Esophagus squamous epithelium (tissue), 5 donors: ENCODE measurements at regions not wholly inside any gene's neighbourhood (a gene's known extent, or its start where the extent isn't known, plus 50 kb on each side); places are given as distances from the start of the nearest gene placed in this dataset.

Experiments used
- DNase-seq: peaks from one replicate; lab custom pipeline; 2025; lab: John Stamatoyannopoulos, UW
- H3K27ac ChIP-seq, 4 donors: fragments of 200-600 bp; sonication (generic); one replicate each; pipeline ENCODE4 v1.5.1; 2016 to 2019; ENCODE audit warnings: mild to moderate bottlenecking in 1 of 4
- H3K27me3 ChIP-seq, 4 donors: fragments of 200-600 bp; sonication (generic); 1 replicate in 3 of 4; 2 replicates in 1 of 4; pipeline versions ENCODE4 v1.5.1 to v1.6.0; 2017 to 2021; ENCODE audit warnings: antibody characterized with exemption in 1 of 4
- H3K36me3 ChIP-seq, 3 donors: fragments of 200-600 bp; sonication (generic); one replicate each; pipeline ENCODE4 v1.5.1; 2016 to 2019
- H3K4me1 ChIP-seq, 3 donors: fragments of 200-600 bp; sonication (generic); one replicate each; pipeline ENCODE4 v1.5.1; 2017 to 2019
- H3K4me3 ChIP-seq, 4 donors: fragments of 200-600 bp; sonication (generic); 1 replicate in 3 of 4; 2 replicates in 1 of 4; pipeline ENCODE4 v1.5.1; 2016 to 2019; ENCODE audit warnings: mild to moderate bottlenecking in 2 of 4, moderate library complexity in 1 of 4
- H3K9me3 ChIP-seq, 3 donors: fragments of 200-600 bp; sonication (generic); one replicate each; pipeline ENCODE4 v1.5.1; 2016 to 2019
- POLR2A ChIP-seq, 4 donors: fragments of 450-650 bp; IDR thresholded peaks; one replicate each; pipeline ENCODE4 v1.6.1; 2017; ENCODE audit warnings: antibody characterized with exemption in 4 of 4, mild to moderate bottlenecking in 4 of 4, moderate library complexity in 3 of 4
- WGBS, 2 donors: methylation state at CpG; one replicate each; pipeline ENCODE4 v1.1.5; 2018; 5-methylcytosine and 5-hydroxymethylcytosine counted together
- intact Hi-C: fragments of 100-400 bp; cut with DNase I; formaldehyde crosslinking; loops from one replicate; pipeline ENCODE4 v1.15.0; 2022
- TF ChIP-seq, protein P1 (sequence below), 6 experiments: fragments of 450-650 bp in 4 of 6; fragments of 200-600 bp in 2 of 6; sonication (generic) in 2 of 6; IDR thresholded peaks; one replicate each; pipeline ENCODE4 v1.5.1; 2016 to 2019; ENCODE audit warnings: antibody characterized with exemption in 6 of 6, mild to moderate bottlenecking in 4 of 6, moderate library complexity in 4 of 6
- donor health status: DM: yes; HTN: yes; CAD: no.

DNA sequence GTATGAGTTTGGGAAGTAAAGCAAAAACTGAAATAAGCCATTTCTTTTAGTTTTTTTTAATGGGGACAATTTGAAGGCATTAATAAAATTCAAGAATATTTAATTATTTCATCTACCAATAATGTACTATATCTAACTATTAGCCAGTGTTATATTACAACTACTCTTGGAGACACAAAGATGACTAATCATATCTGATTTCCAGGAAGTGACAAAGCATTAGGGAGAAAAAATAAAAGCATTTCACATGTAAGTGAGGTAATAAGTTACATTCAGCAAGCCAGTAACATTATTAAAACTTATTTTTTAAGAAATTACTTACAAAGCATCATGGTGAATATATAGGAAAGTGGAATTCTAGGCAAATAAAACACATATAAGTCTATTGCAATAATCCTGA is 781.3 kb upstream of the NRXN1 start:
- Histone ChIP-seq H3K27me3 (no peaks in the 10 kb centered on the region), H3K27ac (no peak overlapping the region), H3K4me1 (no peaks in the 10 kb centered on the region), H3K36me3 (no peaks in the 10 kb centered on the region), H3K9me3 (no peaks in the 10 kb centered on the region), H3K4me3 (no peak overlapping the region)
- no peak for DNase-seq
- TF ChIP-seq, protein P1, sequence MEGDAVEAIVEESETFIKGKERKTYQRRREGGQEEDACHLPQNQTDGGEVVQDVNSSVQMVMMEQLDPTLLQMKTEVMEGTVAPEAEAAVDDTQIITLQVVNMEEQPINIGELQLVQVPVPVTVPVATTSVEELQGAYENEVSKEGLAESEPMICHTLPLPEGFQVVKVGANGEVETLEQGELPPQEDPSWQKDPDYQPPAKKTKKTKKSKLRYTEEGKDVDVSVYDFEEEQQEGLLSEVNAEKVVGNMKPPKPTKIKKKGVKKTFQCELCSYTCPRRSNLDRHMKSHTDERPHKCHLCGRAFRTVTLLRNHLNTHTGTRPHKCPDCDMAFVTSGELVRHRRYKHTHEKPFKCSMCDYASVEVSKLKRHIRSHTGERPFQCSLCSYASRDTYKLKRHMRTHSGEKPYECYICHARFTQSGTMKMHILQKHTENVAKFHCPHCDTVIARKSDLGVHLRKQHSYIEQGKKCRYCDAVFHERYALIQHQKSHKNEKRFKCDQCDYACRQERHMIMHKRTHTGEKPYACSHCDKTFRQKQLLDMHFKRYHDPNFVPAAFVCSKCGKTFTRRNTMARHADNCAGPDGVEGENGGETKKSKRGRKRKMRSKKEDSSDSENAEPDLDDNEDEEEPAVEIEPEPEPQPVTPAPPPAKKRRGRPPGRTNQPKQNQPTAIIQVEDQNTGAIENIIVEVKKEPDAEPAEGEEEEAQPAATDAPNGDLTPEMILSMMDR (IDR thresholded peaks at IDR 0.05) = no peak
- no peak for TF ChIP-seq POLR2A (IDR thresholded peaks at IDR 0.05)
- intact Hi-C loops = no loop called here

DNA sequence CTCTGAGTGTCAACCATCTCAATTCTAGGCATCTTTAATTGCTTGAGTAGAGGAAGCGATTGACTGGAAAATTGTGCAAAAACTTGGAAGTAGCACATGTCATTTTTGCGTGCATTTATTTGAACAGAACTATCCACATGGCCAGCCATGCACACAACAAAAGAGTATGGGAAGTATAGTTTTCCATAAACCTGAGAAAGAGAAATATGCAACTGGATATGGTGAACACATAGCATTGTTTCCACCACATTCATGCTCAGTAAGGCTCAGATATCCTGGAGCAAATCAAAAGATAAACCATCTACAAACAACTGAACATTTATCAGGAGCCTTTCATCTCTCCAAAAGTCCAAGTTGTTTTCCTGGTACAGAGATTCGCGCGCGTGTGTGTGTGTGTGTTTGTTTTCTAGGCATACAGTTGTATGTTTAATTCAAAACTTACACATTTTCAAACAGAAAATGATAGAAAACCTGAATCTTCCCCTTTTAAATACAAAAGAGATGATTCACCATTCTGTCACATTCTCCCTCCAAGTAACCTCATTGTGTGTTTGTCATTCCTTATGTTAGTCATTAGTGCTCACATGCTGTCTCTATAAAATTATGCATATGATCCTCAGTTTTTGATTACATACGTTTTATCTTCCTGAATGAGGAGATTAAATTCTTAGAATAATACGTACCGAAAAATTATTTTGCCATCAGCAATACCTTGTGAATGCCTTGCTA is 780.4 kb upstream of the NRXN1 start:
- H3K4me3 ChIP-seq = no peak overlapping the region
- H3K36me3 ChIP-seq = no peaks in the 10 kb centered on the region
- intact Hi-C loops = no loop called here
- no peak for DNase-seq
- no peaks in the 10 kb centered on the region for H3K27me3 ChIP-seq
- no peaks in the 10 kb centered on the region for H3K9me3 ChIP-seq
- H3K4me1 ChIP-seq = no peaks in the 10 kb centered on the region
- TF ChIP-seq, protein P1 (IDR thresholded peaks at IDR 0.05) = no peak
- TF ChIP-seq POLR2A (IDR thresholded peaks at IDR 0.05) = no peak
- H3K27ac ChIP-seq = no peak overlapping the region
- WGBS, 2 donors = 57 to 60% methylated on average over 9 of the region's 9 CpGs

DNA sequence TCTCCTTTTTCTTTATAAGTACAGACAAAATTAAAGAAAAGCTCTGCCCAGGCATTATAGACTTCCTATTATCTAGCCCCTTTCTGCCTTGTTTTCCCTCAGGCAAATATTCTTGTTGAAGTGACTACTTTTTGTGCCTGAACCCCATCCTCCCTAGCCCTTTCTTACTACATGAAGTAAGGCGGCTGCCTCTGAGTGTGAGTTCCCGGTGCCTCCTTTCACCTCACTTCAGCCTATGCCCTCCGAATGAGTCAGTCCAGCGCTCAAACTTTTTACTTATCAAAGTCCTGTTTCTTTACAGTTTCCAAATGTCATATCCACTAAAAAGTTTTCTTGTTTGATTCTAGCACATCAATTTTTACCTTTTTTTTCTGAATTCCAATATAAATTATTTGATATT is 778.3 kb upstream of the NRXN1 start:
- WGBS, 2 donors = 87 to 89% methylated on average over 4 of the region's 4 CpGs
- Histone ChIP-seq H3K27me3 (no peaks in the 10 kb centered on the region), H3K36me3 (no peaks in the 10 kb centered on the region), H3K9me3 (no peaks in the 10 kb centered on the region), H3K4me3 (no peak overlapping the region), H3K4me1 (no peaks in the 10 kb centered on the region), H3K27ac (no peak overlapping the region)
- no peak for DNase-seq
- intact Hi-C loops = no loop called here
- TF ChIP-seq, protein P1 (IDR thresholded peaks at IDR 0.05) = no peak
- no peak for TF ChIP-seq POLR2A (IDR thresholded peaks at IDR 0.05)

DNA sequence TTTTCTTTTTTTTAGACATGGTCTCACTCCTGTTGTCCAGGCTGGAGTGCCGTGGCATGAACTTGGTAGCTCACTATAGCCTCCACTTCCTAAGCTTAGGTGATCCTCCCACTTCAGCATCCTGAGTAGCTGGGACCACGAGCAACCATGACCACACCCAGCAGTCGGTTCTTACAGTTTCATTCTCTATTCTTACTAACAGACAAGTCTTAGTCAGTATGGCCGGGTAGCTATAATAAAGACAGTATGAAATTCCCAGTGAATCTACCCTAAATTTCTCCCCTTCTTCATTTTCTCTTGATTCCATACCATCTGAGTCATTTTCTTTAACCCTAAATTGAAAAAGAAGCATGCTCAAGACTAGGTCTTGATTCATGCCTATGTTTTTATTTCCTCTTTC is 775.3 kb upstream of the NRXN1 start:
- Histone ChIP-seq H3K36me3 (no peaks in the 10 kb centered on the region), H3K9me3 (no peaks in the 10 kb centered on the region), H3K27ac (no peak overlapping the region), H3K27me3 (no peaks in the 10 kb centered on the region), H3K4me3 (no peak overlapping the region), H3K4me1 (no peaks in the 10 kb centered on the region)
- 59 to 82% methylated on average over 4 of the region's 4 CpGs for WGBS, 2 donors
- intact Hi-C loops = no loop called here
- TF ChIP-seq POLR2A (IDR thresholded peaks at IDR 0.05) = no peak
- TF ChIP-seq, protein P1 (IDR thresholded peaks at IDR 0.05) = no peak
- no peak for DNase-seq

DNA sequence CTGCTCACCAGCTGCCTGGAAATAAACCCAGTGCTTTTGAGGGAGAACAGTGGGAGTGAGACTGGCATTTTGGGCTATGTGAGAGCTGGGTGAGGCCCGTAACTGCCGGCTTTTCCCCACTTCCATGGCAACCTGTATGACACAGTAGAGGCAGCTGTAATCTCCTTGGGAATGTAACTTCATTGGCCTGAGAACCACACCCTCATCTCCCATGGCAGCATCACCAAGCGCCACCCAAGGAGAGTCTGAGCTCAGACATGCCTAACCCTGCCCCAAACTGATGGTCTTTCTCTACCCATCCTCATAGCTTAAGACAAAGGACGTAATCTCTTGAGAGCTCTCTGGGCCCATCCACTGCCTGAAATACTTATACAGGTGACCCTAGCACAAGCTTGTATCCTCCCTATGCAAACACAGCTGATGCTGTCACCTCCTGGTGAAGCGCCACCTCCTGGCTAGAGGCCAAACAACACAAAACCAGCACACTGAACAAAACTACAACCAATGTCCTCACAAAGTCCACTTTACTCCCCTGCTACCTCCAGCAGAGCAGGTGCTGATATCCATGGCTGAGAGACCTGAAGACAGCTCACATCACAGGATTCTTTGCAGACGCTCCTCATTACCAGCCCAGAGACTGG is 763.4 kb upstream of the NRXN1 start:
- Histone ChIP-seq H3K27ac (no peak overlapping the region), H3K36me3 (no peaks in the 10 kb centered on the region), H3K4me1 (no peaks in the 10 kb centered on the region), H3K9me3 (peaks cover 0 to 8% (median 0%) of the 10 kb centered on the region in 3 donors), H3K27me3 (no peaks in the 10 kb centered on the region), H3K4me3 (no peak overlapping the region)
- DNase-seq = no peak
- intact Hi-C loops = no loop called here
- 52 to 61% methylated on average over 3 to 5 of the region's 6 CpGs for WGBS, 2 donors
- TF ChIP-seq, protein P1 (IDR thresholded peaks at IDR 0.05) = no peak
- no peak for TF ChIP-seq POLR2A (IDR thresholded peaks at IDR 0.05)
